Posterior vena cava (tissue), 2 donors: ENCODE measurements at regions not wholly inside any gene's neighbourhood (a gene's known extent, or its start where the extent isn't known, plus 50 kb on each side); places are given as distances from the start of the nearest gene placed in this dataset.

Experiments
- DNase-seq: peaks from one replicate; pipeline ENCODE4 v3.0.0-alpha.2; 2020; ENCODE audit warnings: low spot score
- intact Hi-C, 2 donors: fragments of 100-400 bp; cut with DNase I; formaldehyde crosslinking; loops; one replicate each; pipeline versions ENCODE4 v1.14.1 to v1.14.2; 2022 to 2023
- donor health status: DM: yes; HTN: yes; CAD: no.
- donor health status: DM: yes; HTN: yes; CAD: no.

GRCh38 chr2:104620801-104621200 is 233.1 kb upstream of the POU3F3 start:
- intact Hi-C loops, result loop anchor here in 1 of 2 donors (5.0 kb wide), 1 partner anchor 1918 kb away; no protein-coding TSS in a partner anchor
- no peak for DNase-seq

DNA sequence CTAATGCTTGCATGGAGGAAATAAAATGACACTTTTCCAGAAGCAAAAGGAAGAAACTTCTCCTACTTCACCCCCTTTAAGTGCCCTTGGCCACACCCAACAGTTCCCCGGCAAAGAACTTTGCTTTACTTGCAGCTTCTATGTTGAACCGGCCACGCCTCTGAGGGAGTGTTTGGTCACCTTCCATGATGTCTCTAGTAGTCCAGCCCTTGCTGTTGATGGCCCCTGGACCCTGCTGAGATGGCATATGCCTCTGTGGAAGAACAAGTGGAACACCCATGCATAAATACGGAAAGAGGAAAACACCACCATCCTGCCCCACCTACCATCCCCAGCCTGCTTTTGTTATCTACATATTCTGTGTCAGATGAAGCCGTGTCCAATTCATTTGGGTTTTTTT is 218.3 kb upstream of the POU3F3 start:
- intact Hi-C loops, result loop anchor here in 1 of 2 donors (5.0 kb wide), 1 partner anchor 1298 kb away; no protein-coding TSS in a partner anchor
- no peak for DNase-seq

DNA sequence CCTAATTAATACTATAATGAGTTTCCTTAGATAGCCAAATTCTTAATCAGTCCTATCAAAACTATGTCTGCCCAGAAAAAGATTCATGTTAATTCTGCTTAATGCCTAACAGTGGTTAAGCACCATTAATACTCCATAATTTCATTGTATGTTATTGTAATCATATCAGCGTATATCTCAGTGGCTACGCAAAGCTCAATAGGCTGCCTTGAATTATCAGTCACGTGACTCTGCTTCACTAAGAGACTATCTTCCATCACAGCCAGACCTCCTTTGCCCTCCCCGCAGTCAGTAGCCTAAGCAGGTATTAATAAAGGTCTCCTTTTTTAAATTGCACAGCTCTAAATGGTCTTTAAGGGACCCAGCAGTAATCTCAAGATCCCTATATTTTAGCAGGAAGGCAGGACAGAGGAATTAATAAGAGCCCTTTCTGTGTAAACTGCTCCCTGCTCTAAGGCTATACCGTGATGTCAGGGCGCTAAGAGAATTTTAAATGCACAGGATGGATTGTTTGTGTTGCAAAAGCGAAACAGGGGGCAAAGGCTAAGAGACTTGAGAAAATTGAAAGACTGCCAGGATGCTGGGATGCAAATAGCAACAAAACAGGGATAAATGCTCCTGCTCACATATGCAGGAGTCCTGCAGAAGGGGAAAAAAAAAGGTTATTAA is 215.6 kb upstream of the POU3F3 start:
- no peak for DNase-seq
- intact Hi-C loops, result loop anchor here in 1 of 2 donors (5.0 kb wide), 1 partner anchor 1301 kb away; no protein-coding TSS in a partner anchor

DNA sequence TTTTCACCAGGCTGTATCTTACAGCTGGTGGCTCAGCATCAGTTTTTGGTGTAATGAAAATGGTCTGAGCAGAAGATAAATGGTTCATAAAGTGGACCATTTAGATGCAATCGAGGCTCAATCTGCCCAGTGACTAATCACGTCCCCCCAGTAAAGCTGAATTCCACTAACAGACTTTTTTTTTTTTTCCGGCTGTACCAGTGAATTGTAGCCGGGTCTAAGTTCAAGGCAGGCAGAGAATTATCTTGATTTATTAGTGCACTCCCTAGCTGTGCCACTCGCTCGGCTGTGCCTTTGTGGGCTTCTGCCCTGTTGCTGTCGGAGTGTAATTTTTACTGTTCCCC is 215.1 kb upstream of the POU3F3 start:
- intact Hi-C loops, result loop anchor here in 1 of 2 donors (5.0 kb wide), 1 partner anchor 1302 kb away; no protein-coding TSS in a partner anchor
- DNase-seq, result no peak

- DNase-seq, result no peak
- intact Hi-C loops, result no loop called here
Observed at GRCh38 chr2:104641786-104642185, 212.1 kb upstream of the POU3F3 start.

DNA sequence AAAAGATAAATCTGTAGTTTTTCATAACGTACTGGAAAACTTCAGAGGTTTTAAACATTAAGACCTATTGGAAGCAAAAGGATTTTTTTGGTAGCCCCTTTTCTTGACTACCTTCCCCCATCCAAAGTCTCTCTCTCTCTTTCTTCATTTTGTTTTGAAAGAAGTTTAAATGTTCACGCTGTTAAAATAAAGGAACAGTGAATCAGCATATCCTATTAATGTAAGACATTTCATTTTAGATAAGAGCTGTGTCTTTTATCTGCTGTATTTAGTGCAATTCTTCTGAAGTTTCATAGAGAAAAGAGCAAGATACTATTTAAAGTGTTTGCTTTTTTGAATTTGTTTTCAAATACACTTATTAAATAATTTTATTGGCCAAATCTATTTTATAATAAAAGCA is 205.5 kb upstream of the POU3F3 start:
- intact Hi-C loops, result no loop called here

DNA sequence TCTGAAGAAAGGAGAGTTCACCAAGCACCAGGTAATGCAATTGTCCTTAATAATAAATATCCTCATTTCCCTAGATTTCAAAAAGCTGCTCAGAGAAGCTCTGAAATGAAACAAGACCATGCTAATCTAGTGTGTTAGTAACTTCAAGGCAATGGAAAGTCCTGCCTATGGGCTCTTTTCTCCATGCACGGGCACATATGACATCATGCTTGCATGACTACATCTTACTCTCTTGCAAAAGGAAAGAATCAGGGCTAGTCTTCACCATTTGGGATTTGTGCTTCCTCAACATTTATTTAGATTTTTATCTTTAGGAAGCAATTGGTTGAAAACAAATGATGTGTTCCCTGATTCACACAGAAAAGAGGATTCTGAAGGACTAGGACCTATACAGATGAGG is 204.0 kb upstream of the POU3F3 start:
- intact Hi-C loops, result no loop called here
- DNase-seq, result no peak

More for the DNA sequence above, 205.5 kb upstream of the POU3F3 start:
- DNase-seq, result no peak

GRCh38 chr2:104650405-104650996 is 203.4 kb upstream of the POU3F3 start:
- intact Hi-C loops, result no loop called here
- no peak for DNase-seq

GRCh38 chr2:104654811-104655210 is 199.1 kb upstream of the POU3F3 start:
- intact Hi-C loops, result no loop called here
- no peak for DNase-seq

DNA sequence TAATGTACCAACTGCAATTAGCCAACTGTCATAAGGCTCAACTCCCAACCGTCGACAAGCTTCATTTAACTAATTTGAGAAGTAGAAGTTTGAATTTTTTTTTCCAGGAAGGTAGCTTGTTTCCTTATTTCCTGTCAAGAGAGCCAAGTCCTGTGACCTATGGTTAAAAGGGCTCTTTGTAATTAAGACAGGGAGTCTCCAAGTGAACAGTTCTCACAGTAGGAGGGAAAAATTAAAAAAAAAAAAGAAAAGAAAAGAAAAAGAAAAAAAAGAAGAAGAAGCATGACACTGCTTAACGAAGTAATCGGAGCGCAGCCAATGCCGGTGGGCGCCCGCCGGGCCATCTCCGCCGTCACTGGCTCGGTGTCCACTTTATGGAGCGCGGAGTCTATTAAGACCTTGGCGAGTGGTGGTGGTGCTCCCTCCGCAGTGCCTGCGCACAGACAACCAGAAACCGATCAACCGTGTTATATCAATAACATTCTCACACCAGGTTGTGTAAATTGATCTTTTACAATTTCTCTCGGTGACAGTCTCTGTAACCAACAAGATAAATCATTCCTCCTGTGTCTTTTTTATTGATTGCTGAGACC is 197.2 kb upstream of the POU3F3 start:
- intact Hi-C loops, result no loop called here
- no peak for DNase-seq

- intact Hi-C loops, result no loop called here
- peak; percentile 89 for DNase-seq
Observed at GRCh38 chr2:104658144-104658835, 195.6 kb upstream of the POU3F3 start.

DNA sequence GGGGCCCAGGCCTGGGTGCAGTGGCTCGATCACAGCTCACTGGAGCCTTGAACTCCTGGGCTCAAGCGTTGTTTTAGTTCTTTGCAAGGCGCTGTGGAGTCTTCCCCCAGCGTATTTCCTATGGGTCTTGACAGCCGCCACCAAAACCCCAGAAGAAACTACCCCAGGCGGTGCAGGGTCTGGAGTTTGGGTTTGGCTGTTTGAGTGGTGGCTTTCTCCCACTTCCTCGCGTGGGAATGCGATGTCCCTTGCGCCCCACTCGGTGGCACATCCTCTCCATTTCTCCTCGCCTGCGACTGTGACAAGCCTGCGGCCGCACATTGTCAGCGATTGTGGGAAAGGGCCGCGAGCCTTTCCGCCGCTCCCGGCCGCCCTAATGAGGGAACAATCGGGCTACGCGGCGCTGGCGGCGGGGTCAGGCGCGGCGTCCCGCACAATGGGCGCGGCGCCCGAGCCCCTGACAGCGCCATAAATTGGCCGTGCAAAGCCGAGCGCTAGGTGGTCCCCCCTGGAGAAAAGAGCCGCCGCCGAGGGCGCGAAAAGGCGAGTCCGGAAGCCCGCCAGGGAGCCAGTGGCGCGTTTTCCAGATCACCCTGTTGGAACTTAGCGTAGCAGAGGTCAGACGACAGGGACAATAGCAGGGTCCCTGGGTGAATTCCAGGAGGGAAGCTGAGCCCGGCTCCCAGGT is 194.9 kb upstream of the POU3F3 start:
- intact Hi-C loops, result no loop called here
- DNase-seq, result no peak

DNA sequence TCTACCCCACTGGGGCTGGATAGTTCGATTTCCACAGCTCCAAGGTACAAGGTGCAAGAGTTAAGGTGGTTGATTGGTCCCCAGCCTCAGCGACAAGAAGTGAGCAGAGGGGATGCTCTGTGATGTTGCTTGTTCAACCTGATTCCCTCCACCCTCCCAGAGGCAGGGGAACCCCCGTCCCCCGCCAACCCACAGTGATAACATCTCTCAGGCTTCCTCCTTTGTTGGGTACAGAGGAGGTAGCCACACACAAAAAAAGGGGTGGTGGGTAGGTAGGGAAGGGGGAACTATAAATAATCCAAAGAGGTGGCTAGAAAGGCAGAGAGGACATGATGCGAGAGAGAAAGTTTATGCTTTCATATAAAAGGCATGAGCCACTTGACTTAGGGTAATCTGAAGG is 192.9 kb upstream of the POU3F3 start:
- intact Hi-C loops, result no loop called here
- no peak for DNase-seq

- no peak for DNase-seq
- intact Hi-C loops, result no loop called here
Observed at GRCh38 chr2:104664672-104665071, 189.2 kb upstream of the POU3F3 start.

GRCh38 chr2:104668631-104669030 is 185.3 kb upstream of the POU3F3 start:
- intact Hi-C loops, result no loop called here
- no peak for DNase-seq

- intact Hi-C loops, result no loop called here
- no peak for DNase-seq
Observed at GRCh38 chr2:104673225-104673624, 180.7 kb upstream of the POU3F3 start.

GRCh38 chr2:104678181-104678580 is 175.7 kb upstream of the POU3F3 start:
- intact Hi-C loops, result loop anchor here in 1 of 2 donors (5.0 kb wide), 1 partner anchor 846 kb away; no protein-coding TSS in a partner anchor
- no peak for DNase-seq

GRCh38 chr2:104685591-104685990 is 168.3 kb upstream of the POU3F3 start:
- intact Hi-C loops, result no loop called here
- no peak for DNase-seq

GRCh38 chr2:104687147-104687546 is 166.8 kb upstream of the POU3F3 start:
- DNase-seq, result no peak
- intact Hi-C loops, result no loop called here
